ENCODE measurements at regions not wholly inside any gene's neighbourhood (a gene's known extent, or its start where the extent isn't known, plus 50 kb on each side); places are given as distances from the start of the nearest gene placed in this dataset.

GRCh38 chr6:72457738-72458137, 164.1 kb upstream of the KCNQ5 start:
- no peak for TF ChIP-seq CTCF (IDR thresholded peaks at IDR 0.05; ENCODE audit: extremely low read depth, insufficient read depth, missing control alignments)
- no peak for DNase-seq (ENCODE audit: low spot score)
- in situ Hi-C loops (cut with MboI; ENCODE audit: low pct_unique_long_range_greater_than_20kb, low sequenced_read_pairs, unreplicated experiment), result no loop called here

- DNase-seq (ENCODE audit: low spot score), result no peak
- no peak for TF ChIP-seq CTCF (IDR thresholded peaks at IDR 0.05; ENCODE audit: extremely low read depth, insufficient read depth, missing control alignments)
- in situ Hi-C loops (cut with MboI; ENCODE audit: low pct_unique_long_range_greater_than_20kb, low sequenced_read_pairs, unreplicated experiment), result no loop called here
These were observed 163.3 kb upstream of the KCNQ5 start for GRCh38 chr6:72458521-72458920.

GRCh38 chr6:72461144-72461543, 160.7 kb upstream of the KCNQ5 start:
- DNase-seq (ENCODE audit: low spot score), result no peak
- in situ Hi-C loops (cut with MboI; ENCODE audit: low pct_unique_long_range_greater_than_20kb, low sequenced_read_pairs, unreplicated experiment), result no loop called here
- no peak for TF ChIP-seq CTCF (IDR thresholded peaks at IDR 0.05; ENCODE audit: extremely low read depth, insufficient read depth, missing control alignments)

- DNase-seq (ENCODE audit: low spot score), result no peak
- in situ Hi-C loops (cut with MboI; ENCODE audit: low pct_unique_long_range_greater_than_20kb, low sequenced_read_pairs, unreplicated experiment), result no loop called here
- TF ChIP-seq CTCF (IDR thresholded peaks at IDR 0.05; ENCODE audit: extremely low read depth, insufficient read depth, missing control alignments), result no peak
These were observed 157.6 kb upstream of the KCNQ5 start for GRCh38 chr6:72464246-72464645.

GRCh38 chr6:72464791-72465691, 156.8 kb upstream of the KCNQ5 start:
- in situ Hi-C loops (cut with MboI; ENCODE audit: low pct_unique_long_range_greater_than_20kb, low sequenced_read_pairs, unreplicated experiment), result no loop called here
- no peak for DNase-seq (ENCODE audit: low spot score)
- TF ChIP-seq CTCF (IDR thresholded peaks at IDR 0.05; ENCODE audit: extremely low read depth, insufficient read depth, missing control alignments), result no peak

GRCh38 chr6:72466471-72466870, 155.4 kb upstream of the KCNQ5 start:
- in situ Hi-C loops (cut with MboI; ENCODE audit: low pct_unique_long_range_greater_than_20kb, low sequenced_read_pairs, unreplicated experiment), result no loop called here
- DNase-seq (ENCODE audit: low spot score), result no peak
- TF ChIP-seq CTCF (IDR thresholded peaks at IDR 0.05; ENCODE audit: extremely low read depth, insufficient read depth, missing control alignments), result no peak

All from GM13977 (cell line).